Activated effector memory CD4-positive, alpha-beta T cell treated with anti-CD3 and anti-CD28 coated beads, Interleukin-2, amount 50 U/mL, for 16 hours (primary cell): ENCODE measurements at regions not wholly inside any gene's neighbourhood (a gene's known extent, or its start where the extent isn't known, plus 50 kb on each side); places are given as distances from the start of the nearest gene placed in this dataset.
A peak's percentile ranks its signal among the peaks of the same experiment; 100 is the strongest.

ENCODE experiments used
- DNase-seq: peaks from one replicate; pipeline ENCODE4 v3.0.0-alpha.2; 2020

- no peak for DNase-seq
Measured at GRCh38 chr16:85294810-85295508, 182.7 kb upstream of the CIBAR2 start.

- peak; percentile 78 for DNase-seq
Measured at GRCh38 chr16:85296859-85297660, 184.8 kb upstream of the CIBAR2 start.

DNA sequence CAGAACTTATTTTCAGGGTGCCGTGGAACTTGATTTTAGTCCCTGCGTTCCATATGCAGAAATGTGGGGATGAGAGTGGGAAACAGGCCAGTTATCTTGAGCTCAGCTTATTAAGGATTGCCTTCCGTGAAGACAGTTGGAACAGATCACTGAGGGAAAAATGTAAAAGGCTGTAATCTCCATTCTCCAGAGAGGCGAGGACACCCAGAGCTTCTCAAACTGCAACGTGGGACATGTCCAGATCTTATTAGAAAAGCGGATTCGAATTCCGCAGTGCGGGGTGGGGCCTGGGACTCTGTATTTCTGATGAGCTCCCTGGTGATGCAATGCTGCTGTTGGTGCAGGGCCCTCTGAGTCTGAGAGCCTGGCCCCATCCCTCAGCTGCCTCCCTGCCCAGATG is 185.6 kb upstream of the CIBAR2 start:
- DNase-seq = no peak

DNA sequence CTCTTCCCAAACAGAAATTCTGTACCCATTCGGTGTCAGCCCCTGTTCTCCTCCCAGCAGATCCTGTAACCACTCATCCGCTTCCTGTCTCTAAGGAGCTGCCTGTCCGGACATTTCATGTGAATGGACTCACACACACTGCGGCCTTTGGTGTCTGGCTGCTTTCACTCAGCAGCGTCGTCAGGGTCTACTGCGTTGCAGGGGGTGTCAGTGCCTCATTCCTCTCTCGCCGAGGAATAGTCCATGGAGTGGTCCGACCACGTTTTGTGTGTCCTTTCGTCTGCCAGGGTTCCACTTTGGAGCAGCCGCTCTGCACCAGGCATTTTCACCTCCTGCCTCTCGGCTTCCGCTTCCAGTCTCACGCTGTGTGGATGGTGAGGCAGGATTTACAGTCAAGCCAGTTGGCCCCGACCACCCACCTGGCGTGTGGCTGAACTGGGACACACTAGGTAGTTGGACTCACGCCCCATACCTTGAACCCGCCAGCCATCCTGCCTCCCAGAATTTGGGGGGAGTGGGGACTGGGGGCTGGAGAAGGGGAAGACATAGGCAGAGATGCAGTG is 188.2 kb upstream of the CIBAR2 start:
- DNase-seq = no peak

DNA sequence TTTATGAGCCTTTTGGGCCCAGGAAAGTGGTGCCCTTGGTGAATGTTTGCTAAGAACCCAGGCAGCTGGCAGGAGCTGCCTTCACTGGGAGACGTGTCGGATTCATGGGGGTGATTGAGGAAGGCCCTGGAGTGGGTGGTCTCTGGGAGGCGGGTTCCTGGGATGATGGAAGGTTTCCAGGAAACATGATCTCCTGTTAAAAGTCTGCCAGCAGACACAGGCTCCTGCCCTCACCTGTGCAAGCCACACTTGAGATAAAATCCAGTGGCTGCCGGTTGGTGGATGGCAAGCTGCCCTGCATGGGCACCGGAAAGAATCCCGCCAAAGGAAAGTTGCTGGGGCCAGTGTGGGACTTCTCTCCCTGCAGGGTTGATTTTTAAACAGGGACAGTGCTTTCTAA is 189.0 kb upstream of the CIBAR2 start:
- DNase-seq = no peak

- no peak for DNase-seq
Measured at GRCh38 chr16:85302018-85302847, 190.0 kb upstream of the CIBAR2 start.

- DNase-seq = no peak
Measured at GRCh38 chr16:85302848-85303353, 190.6 kb upstream of the CIBAR2 start.

- DNase-seq = peak; percentile 90
Measured at GRCh38 chr16:85303354-85303883, 191.1 kb upstream of the CIBAR2 start.

GRCh38 chr16:85304337-85304736 is 192.1 kb upstream of the CIBAR2 start:
- no peak for DNase-seq

GRCh38 chr16:85306071-85306792 is 194.0 kb upstream of the CIBAR2 start:
- DNase-seq = peak; percentile 86

GRCh38 chr16:85306793-85307551 is 194.7 kb upstream of the CIBAR2 start:
- no peak for DNase-seq

DNA sequence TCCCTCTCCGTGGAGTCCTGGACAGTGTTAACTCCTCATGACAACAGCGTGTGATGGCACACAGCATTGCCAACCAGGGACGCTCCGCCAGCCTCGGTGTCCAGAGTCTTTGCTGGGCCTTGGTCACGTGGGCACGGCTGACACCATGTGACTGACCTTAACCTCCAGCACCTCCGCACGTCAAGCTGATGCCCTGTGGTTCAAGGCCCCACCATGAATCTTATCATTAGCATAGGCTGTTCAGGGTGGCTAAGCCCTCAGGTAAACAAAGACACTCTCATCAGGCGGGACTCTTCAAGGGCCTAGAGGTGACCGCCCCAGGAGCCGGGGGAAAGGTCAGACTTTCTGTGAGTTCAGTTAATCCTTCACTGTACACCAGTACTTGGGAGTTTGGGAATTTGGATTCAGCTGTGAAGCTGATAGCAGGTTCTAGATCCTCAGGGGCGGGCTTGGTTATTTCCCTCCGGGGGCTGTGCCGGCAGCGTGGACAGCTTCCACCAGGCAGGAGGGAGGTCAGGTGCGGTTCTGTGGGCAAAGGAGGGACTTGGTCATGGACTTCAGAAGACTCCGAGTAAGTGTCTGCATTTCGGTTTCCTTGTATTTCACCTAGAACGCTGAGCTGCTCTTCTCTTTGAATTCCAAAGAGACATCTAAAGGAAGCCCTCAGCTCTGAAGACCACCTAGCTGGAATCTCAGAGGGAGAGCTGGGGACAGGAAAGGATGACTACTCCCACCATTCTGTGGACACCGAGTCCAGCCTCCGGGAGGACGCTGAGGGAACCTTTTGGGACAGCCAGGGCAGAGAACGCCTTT is 195.5 kb upstream of the CIBAR2 start:
- no peak for DNase-seq

DNA sequence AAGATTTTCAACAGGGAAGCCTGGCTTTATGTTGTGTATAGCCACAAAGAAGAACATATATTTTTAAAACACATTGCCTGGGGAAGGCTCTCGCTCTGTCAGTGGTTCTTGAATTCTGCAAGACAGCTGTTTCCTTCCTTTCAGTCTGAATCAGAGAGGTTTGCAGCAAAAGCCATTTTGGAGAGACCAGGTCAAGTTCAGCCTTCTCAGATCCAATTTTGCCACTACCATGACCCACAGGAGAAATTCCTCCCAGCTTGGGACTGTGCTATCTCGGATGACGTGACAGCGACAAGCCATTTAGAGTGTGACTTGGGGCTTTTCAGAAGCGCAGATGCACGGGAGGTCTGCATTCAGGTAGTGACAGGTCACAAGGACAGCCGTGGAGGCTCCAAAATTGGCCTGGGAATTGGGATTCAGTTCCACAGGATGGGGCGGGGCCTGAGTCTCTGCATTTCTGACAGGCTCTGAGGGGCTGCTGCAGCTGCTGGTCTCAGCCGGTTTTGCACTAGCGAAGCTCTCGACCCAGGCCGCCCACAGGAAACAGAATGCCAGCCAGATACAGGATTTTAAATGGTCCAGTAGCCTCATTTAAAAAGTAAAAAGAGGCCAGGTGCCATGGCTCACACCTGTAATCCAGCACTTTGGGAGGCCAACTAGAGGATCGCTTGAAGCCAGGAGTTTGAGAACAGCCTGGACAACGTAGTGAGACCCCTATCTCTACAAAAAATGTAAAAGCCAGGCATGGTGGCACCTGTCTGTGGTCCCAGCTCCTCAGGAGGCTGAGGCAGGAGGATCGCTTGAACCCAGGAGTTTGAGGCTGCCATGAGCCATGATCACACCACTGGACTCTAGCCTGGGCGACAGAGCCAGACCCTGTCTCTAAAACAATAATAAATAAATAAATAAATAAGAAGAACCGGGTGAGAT is 196.6 kb upstream of the CIBAR2 start:
- DNase-seq = no peak

DNA sequence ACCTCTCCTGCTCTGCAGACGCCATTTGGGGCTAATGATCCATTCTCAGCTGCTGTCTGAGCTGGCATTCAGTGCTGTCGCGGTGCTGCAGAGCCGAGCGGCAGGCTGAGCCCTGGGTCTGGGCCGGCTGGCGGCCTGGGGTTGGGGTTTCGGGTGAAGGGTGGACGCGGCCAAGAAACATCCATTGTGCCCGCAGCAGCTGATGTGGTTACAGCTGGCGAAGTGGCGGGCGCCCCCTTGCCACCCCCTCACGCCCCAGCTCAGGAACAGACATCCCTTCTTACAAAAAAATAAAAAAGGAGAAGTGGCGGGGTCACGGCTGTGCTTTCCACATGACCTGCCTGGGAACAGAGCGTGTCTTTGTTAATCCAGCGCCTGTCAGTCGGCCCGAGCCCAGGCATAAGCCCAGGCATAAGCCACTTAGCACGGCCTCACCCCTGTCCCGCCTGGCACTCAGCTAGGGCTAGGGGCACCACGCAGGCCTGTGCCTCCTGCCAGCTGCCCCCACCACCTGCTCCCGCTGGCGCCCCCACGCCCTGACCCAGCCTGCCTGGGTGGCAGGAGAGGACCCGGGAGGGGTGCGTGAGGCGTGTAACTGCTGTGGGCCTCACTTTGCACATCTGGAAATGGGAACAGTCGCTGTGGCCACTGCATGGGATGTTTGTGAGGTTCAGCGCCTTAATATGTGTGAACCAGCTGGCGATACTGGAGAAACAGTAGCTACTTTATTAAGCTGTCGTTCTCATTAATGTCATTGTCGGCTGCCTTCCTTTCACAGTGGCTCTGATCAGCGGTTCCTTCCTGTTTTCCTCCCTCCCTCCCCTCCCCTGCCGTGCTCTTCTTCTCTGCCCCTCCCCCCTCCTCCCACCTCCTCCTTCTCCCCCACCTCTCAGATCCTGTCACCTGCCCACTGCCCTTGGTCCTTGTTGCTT is 197.7 kb upstream of the CIBAR2 start:
- DNase-seq = no peak

- DNase-seq = peak; percentile 72
Measured at GRCh38 chr16:85310868-85311585, 198.8 kb upstream of the CIBAR2 start.

- DNase-seq = no peak
Measured at GRCh38 chr16:85311741-85312140, 199.5 kb upstream of the CIBAR2 start.

DNA sequence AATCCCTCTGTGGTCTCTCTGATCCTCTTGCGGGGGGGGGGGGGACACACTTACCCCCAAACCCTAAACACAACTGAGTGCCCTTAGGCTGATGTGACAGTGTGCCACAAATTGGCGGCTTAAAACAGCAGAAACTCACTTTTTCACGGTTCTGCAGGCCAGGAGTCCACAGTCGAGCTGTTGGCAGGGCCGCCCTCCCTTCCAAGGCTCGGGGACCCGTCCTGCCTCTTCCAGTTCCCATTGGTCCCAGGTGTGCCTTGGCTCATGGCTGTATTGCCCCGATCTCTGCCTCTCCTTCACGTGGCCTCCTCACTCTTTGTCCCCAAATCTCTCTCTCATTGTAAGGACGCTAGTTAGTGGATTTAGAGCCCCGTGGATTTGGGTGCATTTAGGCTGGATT is 199.9 kb upstream of the CIBAR2 start:
- DNase-seq = no peak
